Psoas muscle (tissue), 7 donors: ENCODE measurements at regions not wholly inside any gene's neighbourhood (a gene's known extent, or its start where the extent isn't known, plus 50 kb on each side); places are given as distances from the start of the nearest gene placed in this dataset.

Source experiments
- ATAC-seq, 4 donors: fragments of 200-7000 bp; cut with Tn5 transposase; one replicate each; pipeline ENCODE4 v1.9.1; 2020; ENCODE audit warnings: moderate library complexity in 3 of 4, mild to moderate bottlenecking in 2 of 4
- DNase-seq, 2 donors: peaks; one replicate each; pipeline ENCODE4 v3.0.0-alpha.2; 2020
- H3K27ac ChIP-seq: fragments of 200-600 bp; one replicate; pipeline ENCODE4 v1.8.0; 2022
- H3K27me3 ChIP-seq, 3 donors: fragments of 200-600 bp in 1 of 3; one replicate each; pipeline versions ENCODE4 v1.6.1 to v1.8.0; 2013 to 2022; ENCODE audit warnings: low read length in 2 of 3, mild to moderate bottlenecking in 2 of 3, moderate library complexity in 1 of 3; ENCODE audit not compliant: insufficient read depth in 3 of 3
- H3K36me3 ChIP-seq, 2 donors: fragments of 200-600 bp in 1 of 2; one replicate each; pipeline versions ENCODE4 v1.6.1 to v1.8.0; 2013 to 2022; ENCODE audit warnings: low read depth in 1 of 2, mild to moderate bottlenecking in 1 of 2, moderate library complexity in 1 of 2; ENCODE audit not compliant: insufficient read depth in 1 of 2
- H3K4me1 ChIP-seq: fragments of 200-600 bp; one replicate; pipeline ENCODE4 v1.8.0; 2022
- H3K4me3 ChIP-seq: fragments of 200-600 bp; one replicate; pipeline ENCODE4 v1.8.0; 2022; ENCODE audit warnings: mild to moderate bottlenecking
- H3K9me3 ChIP-seq: fragments of 200-600 bp; one replicate; pipeline ENCODE4 v1.8.0; 2022
- WGBS, 3 donors: extraction: QIAGEN DNeasy Blood & Tissue Kit; methylation state at CpG; one replicate each; pipeline versions ENCODE4 v1.1.6 to v1.1.7; 2013; 5-methylcytosine and 5-hydroxymethylcytosine counted together
- intact Hi-C, 2 donors: fragments of 100-400 bp; cut with DNase I; formaldehyde crosslinking; loops; one replicate each; pipeline versions ENCODE4 v1.11.0 to v1.14.2; 2022
- TF ChIP-seq, protein P1 (sequence below): fragments of 200-600 bp; IDR thresholded peaks from one replicate; pipeline ENCODE4 v1.8.0; 2022; ENCODE audit warnings: antibody characterized with exemption
- donor health status: healthy with polysubstance abuse.
- donor health status: DM: no; HTN: no; CAD: no; lungs with moderate emphysema.
- donor health status: Bipolar disorder and iron deficiency.
- donor health status: healthy.
- donor health status: DM: yes; HTN: yes; CAD: no.
- donor health status: DM: no; HTN: no; CAD: no.
- donor health status: DM: yes; HTN: yes; CAD: no.

DNA sequence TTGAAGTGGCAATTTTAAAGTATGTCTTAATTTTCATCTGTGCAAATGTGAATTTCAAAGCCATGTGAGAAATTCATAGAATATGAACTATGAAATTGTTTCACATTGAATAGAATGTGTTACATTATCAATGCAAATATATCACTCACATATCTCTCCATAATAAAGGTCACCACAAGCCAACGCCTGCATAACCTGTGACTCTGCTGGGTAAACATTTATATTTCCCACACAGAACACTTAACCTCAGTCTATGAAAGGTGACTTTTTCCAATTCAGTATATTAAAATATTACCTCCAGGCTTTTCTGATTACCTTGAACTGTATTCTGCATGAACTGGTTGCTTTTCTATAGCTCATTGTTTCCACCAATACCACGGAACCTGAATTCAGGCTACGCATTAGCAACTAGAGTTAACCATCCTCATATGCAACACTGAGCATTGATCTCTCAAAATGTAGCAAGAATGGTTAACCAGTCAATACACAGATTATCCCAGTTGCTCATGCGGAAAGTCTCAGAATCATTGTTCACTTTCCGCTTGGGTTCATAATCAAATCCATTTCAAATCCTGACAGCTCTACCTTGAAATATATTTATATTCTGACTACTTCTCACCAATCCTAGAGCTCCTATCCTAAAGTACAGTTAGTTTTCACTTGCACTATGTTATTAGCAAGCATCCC lies 126.6 kb upstream of the TYRP1 start:
- H3K4me3 ChIP-seq = no peak overlapping the region
- ATAC-seq (no peak), DNase-seq (no peak)
- intact Hi-C loops = no loop called here
- no peaks in the 10 kb centered on the region for H3K36me3 ChIP-seq
- no peak overlapping the region for H3K27ac ChIP-seq
- H3K27me3 ChIP-seq = no peaks in the 10 kb centered on the region
- H3K9me3 ChIP-seq = no peaks in the 10 kb centered on the region
- 92 to 93% (median 93%) methylated on average over 5 of the region's 5 CpGs for WGBS, 3 donors
- TF ChIP-seq, protein P1, sequence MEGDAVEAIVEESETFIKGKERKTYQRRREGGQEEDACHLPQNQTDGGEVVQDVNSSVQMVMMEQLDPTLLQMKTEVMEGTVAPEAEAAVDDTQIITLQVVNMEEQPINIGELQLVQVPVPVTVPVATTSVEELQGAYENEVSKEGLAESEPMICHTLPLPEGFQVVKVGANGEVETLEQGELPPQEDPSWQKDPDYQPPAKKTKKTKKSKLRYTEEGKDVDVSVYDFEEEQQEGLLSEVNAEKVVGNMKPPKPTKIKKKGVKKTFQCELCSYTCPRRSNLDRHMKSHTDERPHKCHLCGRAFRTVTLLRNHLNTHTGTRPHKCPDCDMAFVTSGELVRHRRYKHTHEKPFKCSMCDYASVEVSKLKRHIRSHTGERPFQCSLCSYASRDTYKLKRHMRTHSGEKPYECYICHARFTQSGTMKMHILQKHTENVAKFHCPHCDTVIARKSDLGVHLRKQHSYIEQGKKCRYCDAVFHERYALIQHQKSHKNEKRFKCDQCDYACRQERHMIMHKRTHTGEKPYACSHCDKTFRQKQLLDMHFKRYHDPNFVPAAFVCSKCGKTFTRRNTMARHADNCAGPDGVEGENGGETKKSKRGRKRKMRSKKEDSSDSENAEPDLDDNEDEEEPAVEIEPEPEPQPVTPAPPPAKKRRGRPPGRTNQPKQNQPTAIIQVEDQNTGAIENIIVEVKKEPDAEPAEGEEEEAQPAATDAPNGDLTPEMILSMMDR = no peak
- H3K4me1 ChIP-seq = no peaks in the 10 kb centered on the region

DNA sequence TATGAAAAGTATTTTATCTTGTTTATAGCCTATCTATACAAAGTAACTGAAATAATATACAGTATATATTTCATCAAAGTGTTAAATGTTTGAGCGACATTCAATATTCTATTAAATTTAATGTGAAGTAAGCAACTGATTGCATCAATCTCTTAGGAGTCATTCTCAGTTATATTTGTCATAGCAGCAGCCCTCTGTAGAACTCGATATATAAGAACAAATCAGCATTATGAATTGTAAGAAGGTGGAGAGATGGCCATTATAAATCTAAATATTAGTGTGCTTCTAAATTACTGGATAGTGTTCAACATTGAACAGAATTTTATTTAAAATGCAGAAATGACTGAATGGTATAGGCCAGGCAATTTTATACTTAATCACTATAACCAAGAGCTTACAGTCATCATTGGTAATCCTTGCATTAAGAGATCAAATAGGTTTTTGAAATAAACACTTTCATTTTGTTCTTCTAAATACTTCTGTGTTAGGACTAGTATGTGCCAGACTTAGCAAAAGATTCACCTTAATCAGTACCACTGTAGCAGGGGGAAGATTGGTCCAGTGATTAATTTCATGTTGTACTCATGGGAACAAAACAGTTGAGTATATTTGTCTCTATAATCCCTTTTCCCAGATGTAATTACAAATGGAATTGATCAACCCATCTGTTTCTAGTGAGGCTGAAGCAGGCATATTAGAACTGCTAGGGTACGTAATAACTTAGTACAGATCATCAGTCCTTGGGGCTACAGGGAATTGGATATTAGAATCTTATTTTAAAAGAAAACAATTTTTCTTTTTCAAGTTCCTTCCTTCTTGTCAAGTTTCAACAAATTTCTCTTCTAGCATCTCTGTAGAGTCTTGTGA lies 108.3 kb upstream of the TYRP1 start:
- TF ChIP-seq, protein P1 = no peak
- no peaks in the 10 kb centered on the region for H3K36me3 ChIP-seq
- H3K9me3 ChIP-seq = no peaks in the 10 kb centered on the region
- ATAC-seq = no peak
- H3K4me3 ChIP-seq = no peak overlapping the region
- peaks cover 0 to 5% (median 0%) of the 10 kb centered on the region in 3 donors for H3K27me3 ChIP-seq
- H3K27ac ChIP-seq = no peak overlapping the region
- H3K4me1 ChIP-seq = no peaks in the 10 kb centered on the region
- intact Hi-C loops = no loop called here
- WGBS, 3 donors = 89 to 93% (median 93%) methylated on average over 3 of the region's 3 CpGs
- DNase-seq = no peak

DNA sequence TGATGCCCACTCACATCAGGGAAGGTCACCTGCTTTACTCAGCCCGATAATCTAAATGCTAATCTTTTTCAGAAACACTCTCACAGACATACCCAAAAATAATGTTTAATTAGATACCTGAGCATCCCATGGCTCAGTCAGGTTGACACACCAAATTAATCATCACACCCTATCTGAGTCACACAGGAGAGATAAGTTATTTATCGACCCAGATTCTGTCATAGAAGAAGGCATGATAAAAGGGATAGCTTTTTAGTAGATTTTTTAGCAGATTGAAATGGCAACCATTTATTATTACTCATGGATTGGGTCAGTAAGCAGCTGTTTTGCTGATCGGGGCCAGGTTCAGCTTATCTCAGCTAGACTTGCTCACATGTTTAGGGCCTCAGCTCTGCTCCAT lies 97.8 kb upstream of the TYRP1 start:
- ATAC-seq (no peak), DNase-seq (no peak)
- Histone ChIP-seq H3K36me3 (no peaks in the 10 kb centered on the region), H3K4me1 (no peaks in the 10 kb centered on the region), H3K27ac (no peak overlapping the region), H3K9me3 (no peaks in the 10 kb centered on the region), H3K27me3 (peaks cover 0 to 2% (median 0%) of the 10 kb centered on the region in 3 donors), H3K4me3 (no peak overlapping the region)
- intact Hi-C loops = no loop called here
- TF ChIP-seq, protein P1 = no peak
- 87 to 93% (median 90%) methylated on average over 3 of the region's 3 CpGs for whole genome bisulfite sequencing, 3 donors

DNA sequence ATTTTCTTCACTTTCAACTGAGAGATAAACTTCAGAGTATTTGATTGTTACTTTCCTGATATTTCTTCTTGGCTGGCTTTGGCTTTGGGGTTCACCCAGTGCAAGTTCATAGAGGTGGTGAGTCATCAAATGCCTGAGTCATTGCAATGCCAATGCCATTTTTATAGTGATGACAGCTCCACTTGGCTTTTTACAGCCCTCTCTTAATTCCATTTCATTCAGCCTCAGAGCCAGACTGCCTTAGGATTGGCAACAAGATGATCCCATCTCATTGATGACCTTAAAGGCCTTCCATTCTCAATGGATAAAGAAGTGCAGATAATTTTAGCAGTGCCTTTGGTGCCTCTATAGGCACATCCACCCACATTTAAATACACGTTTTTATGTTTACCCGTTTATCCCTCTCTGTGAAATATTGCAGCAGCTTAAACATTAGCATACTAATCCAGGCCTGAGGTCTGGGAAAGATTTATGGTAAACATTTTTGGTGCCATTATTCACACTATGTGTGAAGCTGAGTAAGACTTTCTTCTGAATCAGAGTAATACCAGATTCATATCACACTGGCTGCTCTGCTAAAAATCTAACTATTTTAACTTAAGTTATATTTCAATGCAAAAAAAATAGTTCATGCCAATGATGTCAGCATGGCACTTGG lies 88.9 kb upstream of the TYRP1 start:
- Histone ChIP-seq H3K4me1 (peaks cover 5% of the 10 kb centered on the region), H3K9me3 (no peaks in the 10 kb centered on the region), H3K27me3 (no peaks in the 10 kb centered on the region), H3K4me3 (no peak overlapping the region), H3K36me3 (no peaks in the 10 kb centered on the region), H3K27ac (no peak overlapping the region)
- no peak for DNase-seq
- intact Hi-C loops = no loop called here
- peak; percentile 78 to 96 (median 86) for ATAC-seq
- TF ChIP-seq, protein P1 = no peak
- 23 to 39% (median 29%) methylated on average over 2 of the region's 2 CpGs for WGBS, 3 donors
